Esophagus squamous epithelium (tissue), 4 donors: ENCODE measurements at regions not wholly inside any gene's neighbourhood (a gene's known extent, or its start where the extent isn't known, plus 50 kb on each side); places are given as distances from the start of the nearest gene placed in this dataset.

Experiments used
- POLR2A ChIP-seq, 4 donors: fragments of 450-650 bp; IDR thresholded peaks; one replicate each; pipeline ENCODE4 v1.6.1; 2017; ENCODE audit warnings: antibody characterized with exemption in 4 of 4, mild to moderate bottlenecking in 4 of 4, moderate library complexity in 3 of 4
- TF ChIP-seq, protein P1 (sequence below), 6 experiments: fragments of 450-650 bp in 4 of 6; fragments of 200-600 bp in 2 of 6; sonication (generic) in 2 of 6; IDR thresholded peaks; one replicate each; pipeline ENCODE4 v1.5.1; 2016 to 2019; ENCODE audit warnings: antibody characterized with exemption in 6 of 6, mild to moderate bottlenecking in 4 of 6, moderate library complexity in 4 of 6

DNA sequence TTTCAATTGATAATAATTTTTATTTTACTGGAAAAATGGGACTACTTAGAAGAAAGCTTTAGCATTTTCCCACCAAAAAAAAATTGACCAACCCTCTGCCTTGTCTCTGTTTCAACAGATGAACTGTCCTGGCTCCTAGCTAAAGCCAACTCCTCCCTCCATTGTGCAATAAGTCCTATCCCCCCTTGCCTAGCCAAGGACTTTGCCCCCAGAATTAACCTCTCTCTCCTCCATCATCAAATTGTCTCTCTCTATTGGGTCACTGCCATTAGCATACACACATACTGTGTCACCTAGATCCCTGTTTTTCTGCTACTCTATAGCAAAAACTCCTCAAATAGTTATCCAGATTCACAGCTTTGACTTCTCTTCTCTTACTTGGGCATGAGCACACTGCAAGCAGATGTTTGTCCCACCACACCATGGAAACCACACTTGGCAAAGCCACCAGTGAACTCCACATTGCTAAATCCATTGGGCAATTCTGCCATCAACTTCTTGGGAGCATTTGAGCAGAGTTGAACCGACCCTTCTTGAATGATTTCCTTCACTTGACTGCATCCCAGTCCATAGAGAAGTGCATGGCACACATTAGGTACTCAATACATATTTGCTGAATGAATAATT is 91.4 kb upstream of the NEBL start:
- TF ChIP-seq, protein P1, sequence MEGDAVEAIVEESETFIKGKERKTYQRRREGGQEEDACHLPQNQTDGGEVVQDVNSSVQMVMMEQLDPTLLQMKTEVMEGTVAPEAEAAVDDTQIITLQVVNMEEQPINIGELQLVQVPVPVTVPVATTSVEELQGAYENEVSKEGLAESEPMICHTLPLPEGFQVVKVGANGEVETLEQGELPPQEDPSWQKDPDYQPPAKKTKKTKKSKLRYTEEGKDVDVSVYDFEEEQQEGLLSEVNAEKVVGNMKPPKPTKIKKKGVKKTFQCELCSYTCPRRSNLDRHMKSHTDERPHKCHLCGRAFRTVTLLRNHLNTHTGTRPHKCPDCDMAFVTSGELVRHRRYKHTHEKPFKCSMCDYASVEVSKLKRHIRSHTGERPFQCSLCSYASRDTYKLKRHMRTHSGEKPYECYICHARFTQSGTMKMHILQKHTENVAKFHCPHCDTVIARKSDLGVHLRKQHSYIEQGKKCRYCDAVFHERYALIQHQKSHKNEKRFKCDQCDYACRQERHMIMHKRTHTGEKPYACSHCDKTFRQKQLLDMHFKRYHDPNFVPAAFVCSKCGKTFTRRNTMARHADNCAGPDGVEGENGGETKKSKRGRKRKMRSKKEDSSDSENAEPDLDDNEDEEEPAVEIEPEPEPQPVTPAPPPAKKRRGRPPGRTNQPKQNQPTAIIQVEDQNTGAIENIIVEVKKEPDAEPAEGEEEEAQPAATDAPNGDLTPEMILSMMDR (IDR thresholded peaks at IDR 0.05): no peak
- TF ChIP-seq POLR2A (IDR thresholded peaks at IDR 0.05): no peak
